Activated CD4-positive, alpha-beta memory T cell treated with anti-CD3 and anti-CD28 coated beads for 36 hours (primary cell): ENCODE measurements at regions not wholly inside any gene's neighbourhood (a gene's known extent, or its start where the extent isn't known, plus 50 kb on each side); places are given as distances from the start of the nearest gene placed in this dataset.

Experiments
- CTCF ChIA-PET: fragments of 350-600 bp; sonication (Branson Sonifier 250); formaldehyde crosslinking; loops from one replicate; lab custom pipeline; 2021; ENCODE audit warnings: antibody characterized with exemption, inconsistent platforms; lab: Charles Lee
- POLR2A ChIA-PET: fragments of 350-600 bp; sonication (Branson Sonifier 250); formaldehyde crosslinking; loops from one replicate; lab custom pipeline; 2021; ENCODE audit warnings: antibody characterized with exemption; lab: Charles Lee
- DNase-seq: peaks from one replicate; pipeline ENCODE4 v3.0.0-alpha.2; 2020
- H3K27ac Mint-ChIP-seq: one replicate; pipeline ENCODE4 v1.8.0; 2021; ENCODE audit warnings: mixed read lengths
- H3K27me3 Mint-ChIP-seq: one replicate; pipeline ENCODE4 v1.8.0; 2021; ENCODE audit warnings: mixed read lengths
- H3K36me3 Mint-ChIP-seq: one replicate; pipeline ENCODE4 v1.8.0; 2021; ENCODE audit warnings: mixed read lengths
- H3K4me1 Mint-ChIP-seq: one replicate; pipeline ENCODE4 v1.8.0; 2021; ENCODE audit warnings: low read depth, mixed read lengths
- H3K4me3 Mint-ChIP-seq: one replicate; pipeline ENCODE4 v1.8.0; 2021; ENCODE audit warnings: mild to moderate bottlenecking, mixed read lengths
- H3K9me3 Mint-ChIP-seq: one replicate; pipeline ENCODE4 v1.8.0; 2021; ENCODE audit warnings: mixed read lengths
- intact Hi-C: fragments of 100-400 bp; cut with micrococcal nuclease; formaldehyde crosslinking; loops from one replicate; pipeline ENCODE4 v1.15.1; 2023

GRCh38 chr11:19579957-19580356, 132.7 kb upstream of the NAV2 start:
- no peaks in the 10 kb centered on the region for H3K4me1 Mint-ChIP-seq
- intact Hi-C loops: no loop called here
- H3K9me3 Mint-ChIP-seq: peaks cover 2% of the 10 kb centered on the region
- CTCF ChIA-PET: no interaction called here
- DNase-seq: no peak
- no peak overlapping the region for H3K4me3 Mint-ChIP-seq
- peaks cover 1% of the 10 kb centered on the region for H3K27me3 Mint-ChIP-seq
- no peaks in the 10 kb centered on the region for H3K36me3 Mint-ChIP-seq
- POLR2A ChIA-PET: no interaction called here
- H3K27ac Mint-ChIP-seq: no peak overlapping the region

GRCh38 chr11:19578871-19579270, 133.8 kb upstream of the NAV2 start:
- CTCF ChIA-PET: interaction anchor here (1.0 kb wide), 1 partner anchor 14 kb away, joined by 5 read pairs; no protein-coding TSS in a partner anchor
- Mint-ChIP-seq H3K9me3 (peaks cover 2% of the 10 kb centered on the region), H3K4me3 (no peak overlapping the region), H3K4me1 (no peaks in the 10 kb centered on the region), H3K27ac (no peak overlapping the region), H3K27me3 (no peaks in the 10 kb centered on the region), H3K36me3 (no peaks in the 10 kb centered on the region)
- no peak for DNase-seq
- intact Hi-C loops: no loop called here
- POLR2A ChIA-PET: no interaction called here

- intact Hi-C loops: no loop called here
- POLR2A ChIA-PET: no interaction called here
- Mint-ChIP-seq H3K36me3 (no peaks in the 10 kb centered on the region), H3K27ac (no peak overlapping the region), H3K4me1 (no peaks in the 10 kb centered on the region), H3K4me3 (no peak overlapping the region), H3K9me3 (peaks cover 2% of the 10 kb centered on the region), H3K27me3 (no peaks in the 10 kb centered on the region)
- CTCF ChIA-PET: interaction anchor here (1.0 kb wide), 1 partner anchor 13 kb away, joined by 5 read pairs; no protein-coding TSS in a partner anchor
- no peak for DNase-seq
Observed at GRCh38 chr11:19577976-19578619, 134.5 kb upstream of the NAV2 start.

- Mint-ChIP-seq H3K9me3 (no peaks in the 10 kb centered on the region), H3K27me3 (no peaks in the 10 kb centered on the region), H3K4me3 (no peak overlapping the region), H3K36me3 (no peaks in the 10 kb centered on the region), H3K27ac (no peak overlapping the region), H3K4me1 (no peaks in the 10 kb centered on the region)
- DNase-seq: no peak
- intact Hi-C loops: no loop called here
- POLR2A ChIA-PET: no interaction called here
- CTCF ChIA-PET: no interaction called here
Observed at GRCh38 chr11:19577391-19577975, 135.2 kb upstream of the NAV2 start.

- H3K27me3 Mint-ChIP-seq: no peaks in the 10 kb centered on the region
- intact Hi-C loops: no loop called here
- ChIA-PET POLR2A (no interaction called here), CTCF (interaction anchor here (1.5 to 5.0 kb wide), 2 partner anchors 11 to 13 kb away, joined by 4 to 19 read pairs; no protein-coding TSS in a partner anchor)
- H3K9me3 Mint-ChIP-seq: no peaks in the 10 kb centered on the region
- no peak overlapping the region for H3K4me3 Mint-ChIP-seq
- no peak overlapping the region for H3K27ac Mint-ChIP-seq
- no peaks in the 10 kb centered on the region for H3K36me3 Mint-ChIP-seq
- no peaks in the 10 kb centered on the region for H3K4me1 Mint-ChIP-seq
- no peak for DNase-seq
Observed at GRCh38 chr11:19576903-19577302, 135.7 kb upstream of the NAV2 start.

GRCh38 chr11:19576054-19576453, 136.6 kb upstream of the NAV2 start:
- CTCF ChIA-PET: interaction anchor here (1.0 to 5.0 kb wide), 3 partner anchors 10 to 327 kb away, joined by 3 to 19 read pairs (median 4); no protein-coding TSS in a partner anchor
- POLR2A ChIA-PET: no interaction called here
- H3K9me3 Mint-ChIP-seq: no peaks in the 10 kb centered on the region
- no peak for DNase-seq
- intact Hi-C loops: no loop called here
- H3K36me3 Mint-ChIP-seq: no peaks in the 10 kb centered on the region
- H3K27ac Mint-ChIP-seq: no peak overlapping the region
- H3K27me3 Mint-ChIP-seq: peaks cover under 1% of the 10 kb centered on the region
- no peaks in the 10 kb centered on the region for H3K4me1 Mint-ChIP-seq
- H3K4me3 Mint-ChIP-seq: no peak overlapping the region

GRCh38 chr11:19574916-19575315, 137.7 kb upstream of the NAV2 start:
- Mint-ChIP-seq H3K4me3 (no peak overlapping the region), H3K27ac (no peak overlapping the region), H3K27me3 (peaks cover 6% of the 10 kb centered on the region), H3K36me3 (no peaks in the 10 kb centered on the region), H3K9me3 (no peaks in the 10 kb centered on the region), H3K4me1 (no peaks in the 10 kb centered on the region)
- intact Hi-C loops: no loop called here
- CTCF ChIA-PET: interaction anchor here (5.0 kb wide), 1 partner anchor 11 kb away, joined by 19 read pairs; no protein-coding TSS in a partner anchor
- DNase-seq: no peak
- POLR2A ChIA-PET: no interaction called here

GRCh38 chr11:19573666-19574065, 139.0 kb upstream of the NAV2 start:
- Mint-ChIP-seq H3K27me3 (peaks cover 8% of the 10 kb centered on the region), H3K4me1 (no peaks in the 10 kb centered on the region), H3K36me3 (no peaks in the 10 kb centered on the region), H3K4me3 (no peak overlapping the region), H3K27ac (no peak overlapping the region), H3K9me3 (no peaks in the 10 kb centered on the region)
- ChIA-PET POLR2A (no interaction called here), CTCF (interaction anchor here (1.8 to 5.0 kb wide), 4 partner anchors 10 to 169 kb away, joined by 5 to 19 read pairs (median 8); no protein-coding TSS in a partner anchor)
- DNase-seq: no peak
- intact Hi-C loops: no loop called here

- H3K27ac Mint-ChIP-seq: no peak overlapping the region
- H3K9me3 Mint-ChIP-seq: no peaks in the 10 kb centered on the region
- ChIA-PET POLR2A (no interaction called here), CTCF (interaction anchor here (1.8 to 5.0 kb wide), 3 partner anchors 8 to 171 kb away, joined by 5 to 19 read pairs (median 9); no protein-coding TSS in a partner anchor)
- no peaks in the 10 kb centered on the region for H3K4me1 Mint-ChIP-seq
- no peak for DNase-seq
- peaks cover 8% of the 10 kb centered on the region for H3K27me3 Mint-ChIP-seq
- no peak overlapping the region for H3K4me3 Mint-ChIP-seq
- no peaks in the 10 kb centered on the region for H3K36me3 Mint-ChIP-seq
- intact Hi-C loops: no loop called here
Observed at GRCh38 chr11:19571906-19572305, 140.7 kb upstream of the NAV2 start.

GRCh38 chr11:19570889-19571288, 141.7 kb upstream of the NAV2 start:
- Mint-ChIP-seq H3K4me1 (no peaks in the 10 kb centered on the region), H3K36me3 (no peaks in the 10 kb centered on the region), H3K4me3 (no peak overlapping the region), H3K27me3 (peaks cover 8% of the 10 kb centered on the region), H3K27ac (no peak overlapping the region), H3K9me3 (no peaks in the 10 kb centered on the region)
- POLR2A ChIA-PET: no interaction called here
- DNase-seq: no peak
- CTCF ChIA-PET: no interaction called here
- intact Hi-C loops: no loop called here

- DNase-seq: no peak
- intact Hi-C loops: no loop called here
- H3K27ac Mint-ChIP-seq: no peak overlapping the region
- no peaks in the 10 kb centered on the region for H3K36me3 Mint-ChIP-seq
- H3K4me3 Mint-ChIP-seq: no peak overlapping the region
- no peaks in the 10 kb centered on the region for H3K4me1 Mint-ChIP-seq
- CTCF ChIA-PET: interaction anchor here (6.9 kb wide), 1 partner anchor 175 kb away, joined by 145 read pairs; no protein-coding TSS in a partner anchor
- no peaks in the 10 kb centered on the region for H3K9me3 Mint-ChIP-seq
- POLR2A ChIA-PET: no interaction called here
- H3K27me3 Mint-ChIP-seq: peaks cover 8% of the 10 kb centered on the region
Observed at GRCh38 chr11:19567996-19568395, 144.6 kb upstream of the NAV2 start.

GRCh38 chr11:19566583-19567379, 145.9 kb upstream of the NAV2 start:
- POLR2A ChIA-PET: no interaction called here
- H3K9me3 Mint-ChIP-seq: no peaks in the 10 kb centered on the region
- no peaks in the 10 kb centered on the region for H3K36me3 Mint-ChIP-seq
- H3K4me3 Mint-ChIP-seq: no peak overlapping the region
- CTCF ChIA-PET: interaction anchor here (1.5 to 6.9 kb wide), 4 partner anchors 9 to 337 kb away, joined by 4 to 145 read pairs (median 16); no protein-coding TSS in a partner anchor
- peaks cover 8% of the 10 kb centered on the region for H3K27me3 Mint-ChIP-seq
- no peak for DNase-seq
- no peaks in the 10 kb centered on the region for H3K4me1 Mint-ChIP-seq
- H3K27ac Mint-ChIP-seq: no peak overlapping the region
- intact Hi-C loops: no loop called here
